ENCODE measurements at regions not wholly inside any gene's neighbourhood (a gene's known extent, or its start where the extent isn't known, plus 50 kb on each side); places are given as distances from the start of the nearest gene placed in this dataset.

GRCh38 chr6:156647140-156647784 is 129.9 kb upstream of the ARID1B start:
- DNase-seq, result no peak

DNA sequence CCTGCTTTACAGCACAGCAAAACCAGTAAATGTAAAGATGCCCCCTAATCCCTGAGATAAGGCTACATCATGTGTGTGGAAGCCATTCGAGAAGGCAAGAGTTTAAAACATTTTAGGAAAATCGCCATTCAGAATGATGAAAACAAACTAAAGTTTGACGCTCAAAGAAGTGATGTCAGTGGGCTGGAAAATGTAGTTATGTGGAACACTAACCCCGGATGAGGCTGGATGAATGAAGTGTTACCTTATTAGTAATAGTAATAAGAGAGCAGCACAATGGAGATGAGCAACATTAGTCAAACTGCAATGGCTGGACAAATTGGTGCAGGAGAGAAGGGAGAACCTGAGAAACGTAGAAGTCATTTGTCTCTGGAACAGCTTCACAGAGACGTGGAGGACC is 130.7 kb upstream of the ARID1B start:
- no peak for DNase-seq

DNA sequence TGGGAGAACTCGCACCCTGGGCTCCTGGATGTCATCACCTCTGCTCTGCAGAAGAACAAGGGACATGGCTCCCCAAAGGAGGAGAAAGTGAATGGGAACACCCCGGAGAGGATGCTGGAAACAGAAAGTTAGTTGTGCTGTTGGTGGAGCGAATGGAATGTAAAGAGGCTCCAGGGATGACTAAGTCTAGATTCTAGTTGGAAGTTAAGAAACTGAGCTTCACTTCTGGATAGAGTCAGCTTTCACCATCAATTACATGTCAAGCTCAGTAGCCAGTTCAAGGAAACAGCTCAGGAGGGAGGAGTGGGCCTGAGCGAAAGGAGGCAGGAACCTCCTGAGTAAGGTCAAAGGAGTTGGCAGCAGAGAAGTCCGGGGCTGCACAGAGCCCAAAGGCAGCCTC is 132.1 kb upstream of the ARID1B start:
- DNase-seq, result no peak

DNA sequence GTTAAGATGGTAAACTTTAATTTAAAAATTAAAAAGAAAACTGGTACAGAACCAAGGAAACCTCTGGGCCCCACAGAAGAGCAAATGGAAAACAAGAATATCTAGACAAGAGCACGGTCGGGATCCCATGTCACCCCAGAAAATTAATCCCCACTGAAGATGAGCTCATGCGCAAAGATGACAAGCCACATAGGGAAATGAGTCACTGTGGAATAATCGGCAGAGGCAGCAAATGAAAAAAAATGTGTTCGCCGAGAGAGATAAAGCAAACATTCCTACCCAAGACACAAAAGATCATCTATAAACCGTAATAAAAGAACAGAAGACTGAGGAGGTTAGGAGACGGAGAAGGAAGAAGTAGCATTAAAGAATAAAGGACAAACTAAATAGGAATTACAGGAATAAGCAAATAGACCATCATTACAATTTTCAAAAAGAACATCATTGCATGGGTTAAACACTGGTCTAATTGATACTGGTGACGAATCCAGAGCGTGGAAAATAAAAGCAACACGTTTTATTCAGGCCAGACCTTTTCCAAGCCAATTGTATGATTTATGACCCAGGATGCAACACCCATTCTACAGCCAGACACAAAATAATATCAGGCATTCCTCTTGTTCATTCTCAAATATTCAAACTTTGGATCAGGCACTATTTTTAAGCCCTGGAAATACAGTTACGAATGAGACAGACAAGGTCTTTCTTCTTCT is 138.0 kb upstream of the ARID1B start:
- no peak for DNase-seq

DNA sequence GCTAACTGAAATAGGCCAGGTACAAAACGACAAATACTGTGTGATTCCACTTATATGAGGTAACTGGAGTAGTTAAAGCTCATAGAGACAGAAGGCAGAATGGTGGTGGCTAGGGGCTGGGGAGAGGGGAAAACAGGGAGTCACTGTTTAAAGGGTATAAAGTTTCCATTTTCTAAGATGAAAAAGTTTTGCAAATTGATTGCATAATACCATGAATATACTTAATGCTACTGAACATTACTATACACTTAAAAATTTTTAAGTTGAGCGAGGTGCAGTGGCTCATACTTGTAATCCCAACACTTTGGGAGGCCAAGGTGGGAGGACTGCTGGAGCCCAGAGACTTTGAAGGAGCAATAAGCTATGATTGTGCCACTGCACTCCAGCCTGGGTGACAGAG is 138.6 kb upstream of the ARID1B start:
- DNase-seq, result no peak

DNA sequence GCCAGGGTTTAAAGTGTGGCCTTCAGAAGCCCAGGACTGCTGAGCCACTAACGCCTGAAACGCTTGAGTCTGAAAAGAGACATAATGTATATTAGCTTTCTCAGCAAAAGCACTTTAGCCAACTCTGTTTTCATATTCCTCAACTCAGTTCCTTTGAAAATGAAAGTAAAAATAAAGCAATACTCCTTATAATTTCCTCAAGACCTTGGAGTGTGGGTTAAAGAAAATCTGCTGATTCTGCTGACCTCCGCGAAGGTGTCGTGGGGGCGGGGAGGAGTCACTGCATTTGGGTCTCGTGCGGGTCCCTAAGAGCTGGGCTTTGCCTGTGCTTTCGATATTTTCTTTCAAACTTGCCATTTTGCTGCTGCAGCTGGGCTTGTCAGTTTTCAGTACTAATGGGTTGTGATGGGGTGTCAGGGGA is 142.2 kb upstream of the ARID1B start:
- DNase-seq, result no peak

DNA sequence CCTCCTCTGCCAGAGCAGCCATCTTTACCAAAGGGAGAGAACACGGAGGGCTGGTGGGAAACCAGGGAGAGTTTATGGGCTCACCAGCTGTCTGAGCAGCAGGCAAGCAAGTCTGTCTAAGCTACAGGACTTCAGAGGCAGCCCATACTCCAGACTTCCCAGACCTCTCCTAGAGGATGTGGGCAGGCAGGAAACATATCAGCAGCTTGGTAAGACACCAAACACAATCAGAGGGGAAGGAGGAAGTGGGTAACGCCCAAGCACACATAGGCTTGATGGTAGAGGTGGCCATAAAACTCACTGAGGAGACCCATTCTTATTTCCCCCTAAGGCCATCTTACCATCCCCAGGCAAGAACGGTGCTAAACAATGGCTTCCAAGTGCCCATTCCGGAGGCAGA is 143.1 kb upstream of the ARID1B start:
- DNase-seq, result no peak

DNA sequence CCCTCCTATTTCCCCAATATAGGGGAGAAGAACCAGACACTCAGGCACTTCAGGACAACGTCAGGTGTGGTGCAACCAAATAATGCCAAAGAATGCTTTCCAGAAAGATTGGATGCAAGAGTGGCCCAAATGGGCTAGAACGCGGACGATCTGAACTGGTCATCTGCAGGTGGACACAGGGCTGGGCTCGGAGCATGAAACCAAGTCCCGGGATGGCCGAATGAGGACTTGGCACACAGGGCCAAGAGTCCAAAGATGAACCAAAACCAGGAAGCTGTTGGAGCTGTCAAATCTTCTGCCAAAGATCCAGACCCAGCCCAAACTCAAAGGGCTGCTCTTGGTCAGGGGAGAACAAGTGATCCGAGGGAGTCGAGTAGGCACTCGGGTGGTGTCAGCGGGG is 143.9 kb upstream of the ARID1B start:
- no peak for DNase-seq

DNA sequence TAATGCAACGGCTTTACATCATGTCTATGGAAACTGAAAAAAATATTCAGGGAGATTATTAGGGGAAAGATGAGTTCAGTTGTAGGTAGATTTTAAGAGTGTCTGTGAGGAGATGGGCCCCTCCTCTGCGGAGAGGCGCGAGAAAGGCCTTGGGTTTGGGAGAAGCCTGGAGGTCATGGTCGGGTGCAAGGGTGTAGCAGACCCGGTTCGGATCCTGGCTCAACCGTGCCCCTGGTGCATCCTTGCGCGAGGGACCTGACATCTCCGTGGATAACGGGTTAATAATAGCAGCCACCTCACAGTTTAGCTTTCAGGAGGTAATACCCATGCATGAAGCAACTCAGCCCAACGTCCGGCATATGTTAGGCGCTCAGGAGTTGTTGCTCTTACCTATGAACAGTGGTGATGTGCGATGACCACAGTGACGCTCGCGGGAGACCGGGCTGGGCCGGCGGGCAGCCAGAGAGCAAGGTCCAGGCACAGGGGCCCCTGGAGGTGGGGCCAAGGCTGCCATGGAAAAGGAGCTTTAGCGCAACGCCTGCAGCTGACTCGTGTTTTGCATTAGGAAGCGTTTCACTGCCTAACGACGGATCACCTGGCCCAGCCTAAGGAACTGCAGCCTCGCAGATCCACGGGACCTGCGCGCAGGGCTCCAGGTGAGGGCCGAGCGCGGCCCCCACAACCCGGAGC is 146.4 kb upstream of the ARID1B start:
- DNase-seq, result no peak

DNA sequence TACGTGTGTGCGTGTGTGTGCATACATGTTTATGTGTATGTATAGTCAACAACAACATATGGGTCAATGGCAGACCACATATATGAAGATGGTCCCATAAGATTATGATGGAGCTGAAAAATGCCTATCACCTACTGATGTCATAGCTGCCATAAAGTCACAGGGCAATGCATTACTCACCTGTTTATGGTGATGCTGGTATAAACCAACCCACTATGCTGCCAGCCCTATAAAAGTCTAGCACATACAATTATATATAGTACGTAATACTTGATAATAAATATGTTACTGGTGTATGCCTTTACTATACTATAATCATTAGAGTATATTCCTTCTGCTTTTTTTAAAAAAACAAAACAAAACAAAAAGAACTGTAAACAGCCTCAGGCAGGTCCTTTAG is 148.4 kb upstream of the ARID1B start:
- no peak for DNase-seq

DNA sequence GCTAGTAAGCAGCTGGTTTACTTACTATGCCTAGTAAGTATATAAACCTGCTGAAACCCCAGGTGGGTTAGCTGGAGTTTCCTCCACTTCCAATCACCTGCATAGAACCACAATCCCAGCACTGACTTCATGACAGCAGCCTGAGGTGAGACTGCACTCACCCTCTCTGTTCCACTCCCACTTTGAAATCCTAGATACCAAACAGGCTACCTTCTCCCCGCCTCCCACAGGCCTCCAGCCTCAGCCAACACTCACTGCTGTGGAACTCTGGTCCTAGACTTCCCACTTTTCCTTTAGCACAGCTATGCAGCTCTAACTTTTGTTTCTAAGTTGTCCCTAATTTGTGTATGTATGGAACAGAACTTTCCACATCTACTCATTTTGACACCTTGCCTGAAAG is 149.7 kb upstream of the ARID1B start:
- DNase-seq, result no peak

- DNase-seq, result no peak
Measured at GRCh38 chr6:156622185-156622584, 155.0 kb upstream of the ARID1B start.

DNA sequence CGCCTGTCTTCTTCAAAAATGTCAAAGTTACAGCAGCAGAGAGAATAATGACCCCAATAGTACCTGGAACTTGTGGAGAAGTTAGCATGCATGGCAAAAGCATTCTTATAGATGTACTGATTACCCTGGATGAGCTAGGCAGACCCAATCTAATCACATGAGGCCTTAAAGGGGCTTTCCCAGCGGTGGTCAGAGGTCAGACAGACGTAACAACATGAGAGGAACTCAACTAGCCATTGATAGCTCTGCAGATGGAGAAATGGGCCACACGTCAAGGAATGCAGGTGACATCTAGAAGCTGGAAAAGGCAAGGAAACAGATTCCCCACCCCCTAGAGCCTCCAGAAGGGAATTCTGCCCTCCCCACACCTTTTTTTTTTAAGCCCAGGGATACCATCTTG is 156.8 kb upstream of the ARID1B start:
- DNase-seq, result no peak

DNA sequence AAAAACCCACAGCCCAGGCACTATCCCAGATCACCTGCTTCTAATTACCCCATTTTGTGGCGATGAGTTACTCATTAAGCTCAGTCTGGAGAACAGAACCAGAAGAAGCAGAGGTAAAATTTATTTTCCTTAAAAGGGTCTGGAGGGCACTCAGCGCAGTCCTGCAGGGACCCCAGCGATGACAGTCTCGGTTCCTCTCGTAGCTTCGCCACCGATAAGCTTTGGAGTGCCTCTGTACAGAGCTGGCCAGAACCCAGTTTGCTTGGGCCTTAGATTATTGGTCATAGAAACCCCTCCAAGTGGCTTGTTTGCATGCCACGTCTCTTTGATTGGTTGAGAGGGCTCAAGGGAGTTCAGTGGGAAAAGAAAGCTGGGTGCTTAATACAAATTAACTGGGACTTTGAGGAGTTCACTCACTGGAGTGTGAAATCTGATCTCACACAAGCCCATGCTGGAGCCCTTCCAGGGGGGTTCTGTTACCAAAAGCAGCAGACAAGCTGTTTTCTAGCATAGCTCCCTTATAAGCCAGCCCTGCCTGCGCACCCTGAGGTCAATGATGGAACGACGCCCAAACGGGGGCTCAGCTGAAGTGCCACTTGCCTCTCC is 158.5 kb upstream of the ARID1B start:
- DNase-seq, result no peak

- DNase-seq, result no peak
Measured at GRCh38 chr6:156617941-156618340, 159.2 kb upstream of the ARID1B start.

GRCh38 chr6:156617376-156617775 is 159.8 kb upstream of the ARID1B start:
- no peak for DNase-seq

DNA sequence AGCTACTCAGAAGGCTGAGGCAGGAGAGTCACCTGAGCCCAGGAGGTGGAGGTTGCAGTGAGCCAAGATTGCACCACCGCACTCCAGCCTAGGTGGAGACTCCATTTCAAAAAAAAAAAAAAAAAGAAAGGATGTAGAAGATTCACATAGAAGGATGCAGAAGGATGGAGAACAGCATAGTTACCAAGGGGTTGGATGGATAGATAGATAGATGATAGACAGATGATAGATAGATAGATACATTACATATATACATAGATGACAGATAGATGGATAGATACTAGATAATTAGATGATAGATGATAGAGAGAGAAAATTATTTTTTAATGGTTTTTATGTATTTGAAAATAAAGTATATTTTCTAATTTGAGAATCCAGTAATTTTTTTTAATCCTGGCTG is 160.7 kb upstream of the ARID1B start:
- no peak for DNase-seq

DNA sequence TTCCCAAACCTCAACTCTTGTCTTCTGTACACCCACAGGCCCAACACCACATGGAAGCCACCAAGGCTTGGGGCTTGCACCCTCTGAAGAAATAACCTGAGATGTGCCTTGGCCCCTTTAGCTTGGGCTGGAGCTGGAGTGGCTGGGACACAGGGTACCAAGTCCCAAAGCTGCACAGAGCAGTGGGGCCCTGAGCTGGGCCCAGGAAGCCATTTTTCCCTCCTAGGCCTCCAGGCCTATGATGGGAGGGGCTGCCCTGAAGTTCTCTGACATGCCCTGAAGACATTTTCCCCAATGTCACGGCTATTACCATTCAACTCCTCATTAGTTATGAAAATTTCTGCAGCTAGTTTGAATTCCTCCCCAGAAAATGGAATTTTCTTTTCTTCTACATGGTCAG is 163.2 kb upstream of the ARID1B start:
- no peak for DNase-seq

GRCh38 chr6:156612361-156612760 is 164.8 kb upstream of the ARID1B start:
- no peak for DNase-seq

DNA sequence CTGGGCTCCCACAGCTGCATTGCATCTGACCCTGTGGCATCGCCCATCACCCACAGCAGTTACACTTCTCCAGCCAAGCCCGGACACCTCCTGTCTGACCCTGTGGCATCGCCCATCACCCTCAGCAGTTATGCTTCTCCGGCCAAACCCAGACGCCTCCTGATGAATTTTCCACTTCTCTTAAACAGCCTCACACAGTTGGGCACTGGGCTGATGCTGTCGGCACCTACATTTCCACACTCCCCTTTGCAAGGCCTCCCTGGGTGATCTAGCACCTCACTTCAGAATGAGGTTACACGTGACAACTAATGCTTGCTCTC is 175.2 kb upstream of the ARID1B start:
- DNase-seq, result no peak

GRCh38 chr6:156601152-156602065 is 175.8 kb upstream of the ARID1B start:
- DNase-seq, result no peak

- no peak for DNase-seq
Measured at GRCh38 chr6:156600678-156601077, 176.5 kb upstream of the ARID1B start.

- no peak for DNase-seq
Measured at GRCh38 chr6:156599978-156600590, 177.1 kb upstream of the ARID1B start.
